ENCODE measurements at regions not wholly inside any gene's neighbourhood (a gene's known extent, or its start where the extent isn't known, plus 50 kb on each side); places are given as distances from the start of the nearest gene placed in this dataset.

DNA sequence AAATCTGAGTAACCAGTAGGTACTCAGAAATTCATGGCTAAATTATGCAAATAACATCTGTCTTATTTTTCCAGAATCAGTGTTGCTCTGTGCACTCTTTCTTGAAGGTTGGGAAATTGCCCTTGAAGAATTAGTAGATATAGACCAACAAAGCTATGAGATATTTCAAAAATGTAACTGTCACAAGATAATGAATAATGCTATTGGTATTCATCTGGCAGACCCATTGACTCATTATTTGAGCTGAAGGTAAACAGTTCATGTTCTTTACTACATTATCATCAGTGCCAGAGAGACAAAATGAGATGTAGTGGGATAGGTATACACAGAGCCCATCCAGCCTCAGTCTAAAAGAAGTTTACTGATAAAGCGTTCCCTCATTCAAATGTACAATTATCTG lies 274.7 kb downstream of the CASP12 start:
- no peak for TF ChIP-seq POLR2AphosphoS5 (IDR thresholded peaks at IDR 0.05; ENCODE audit: insufficient read depth in 1 of 2, low read depth in 1 of 2)
- TF ChIP-seq, protein P1, sequence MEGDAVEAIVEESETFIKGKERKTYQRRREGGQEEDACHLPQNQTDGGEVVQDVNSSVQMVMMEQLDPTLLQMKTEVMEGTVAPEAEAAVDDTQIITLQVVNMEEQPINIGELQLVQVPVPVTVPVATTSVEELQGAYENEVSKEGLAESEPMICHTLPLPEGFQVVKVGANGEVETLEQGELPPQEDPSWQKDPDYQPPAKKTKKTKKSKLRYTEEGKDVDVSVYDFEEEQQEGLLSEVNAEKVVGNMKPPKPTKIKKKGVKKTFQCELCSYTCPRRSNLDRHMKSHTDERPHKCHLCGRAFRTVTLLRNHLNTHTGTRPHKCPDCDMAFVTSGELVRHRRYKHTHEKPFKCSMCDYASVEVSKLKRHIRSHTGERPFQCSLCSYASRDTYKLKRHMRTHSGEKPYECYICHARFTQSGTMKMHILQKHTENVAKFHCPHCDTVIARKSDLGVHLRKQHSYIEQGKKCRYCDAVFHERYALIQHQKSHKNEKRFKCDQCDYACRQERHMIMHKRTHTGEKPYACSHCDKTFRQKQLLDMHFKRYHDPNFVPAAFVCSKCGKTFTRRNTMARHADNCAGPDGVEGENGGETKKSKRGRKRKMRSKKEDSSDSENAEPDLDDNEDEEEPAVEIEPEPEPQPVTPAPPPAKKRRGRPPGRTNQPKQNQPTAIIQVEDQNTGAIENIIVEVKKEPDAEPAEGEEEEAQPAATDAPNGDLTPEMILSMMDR (IDR thresholded peaks at IDR 0.05): no peak
